Astrocyte (in vitro differentiated cells and primary cell): ENCODE measurements at regions not wholly inside any gene's neighbourhood (a gene's known extent, or its start where the extent isn't known, plus 50 kb on each side); places are given as distances from the start of the nearest gene placed in this dataset.

Experiments used
- DNase-seq: peaks from one replicate; pipeline ENCODE4 v3.0.0-alpha.2; 2010; ENCODE audit warnings: low read depth
- FAIRE-seq: peaks from 2 replicates; lab custom pipeline; 2011; peaks lifted over from hg19 to GRCh38; lab: Jason Lieb, UNC
- H2AFZ ChIP-seq: 2 replicates; pipeline ENCODE4 v1.6.0; 2012; ENCODE audit warnings: low read depth, low read length, inconsistent platforms
- H3K27ac ChIP-seq: 2 replicates; pipeline ENCODE4 v1.5.1; 2011; ENCODE audit warnings: low read depth, low read length, inconsistent platforms
- H3K27me3 ChIP-seq: 2 replicates; pipeline ENCODE4 v1.6.0; 2011; ENCODE audit warnings: low read length, inconsistent platforms; ENCODE audit not compliant: insufficient read depth
- H3K36me3 ChIP-seq: 2 replicates; pipeline ENCODE4 v1.5.1; 2011; ENCODE audit warnings: low read length, inconsistent platforms; ENCODE audit not compliant: insufficient read depth
- H3K4me1 ChIP-seq: 2 replicates; pipeline ENCODE4 v1.5.1; 2011; ENCODE audit warnings: low read length, inconsistent platforms; ENCODE audit not compliant: insufficient read depth
- H3K4me2 ChIP-seq: 2 replicates; pipeline ENCODE4 v1.6.0; 2012; ENCODE audit warnings: low read length, inconsistent platforms
- H3K4me3 ChIP-seq: 2 replicates; pipeline ENCODE4 v1.5.1; 2011; ENCODE audit warnings: low read depth, mild to moderate bottlenecking, low read length, inconsistent platforms; ENCODE audit not compliant: insufficient read depth
- H3K79me2 ChIP-seq: 2 replicates; pipeline ENCODE4 v1.6.0; 2012; ENCODE audit warnings: mild to moderate bottlenecking, low read length, inconsistent platforms; ENCODE audit not compliant: insufficient read depth
- H3K9ac ChIP-seq: 2 replicates; pipeline ENCODE4 v1.6.0; 2012; ENCODE audit warnings: mild to moderate bottlenecking, low read length, inconsistent platforms
- H3K9me3 ChIP-seq: 2 replicates; pipeline ENCODE4 v1.5.1; 2012; ENCODE audit warnings: low read depth, mild to moderate bottlenecking, low read length, inconsistent platforms; ENCODE audit not compliant: insufficient read depth
- H4K20me1 ChIP-seq: 2 replicates; pipeline ENCODE4 v1.6.0; 2012; ENCODE audit warnings: low read length, inconsistent platforms; ENCODE audit not compliant: insufficient read depth
- H3K27ac Mint-ChIP-seq: one replicate; pipeline ENCODE4 v1.8.0; 2021; ENCODE audit warnings: mild to moderate bottlenecking, mixed read lengths; ENCODE audit not compliant: unreplicated experiment
- H3K27me3 Mint-ChIP-seq: one replicate; pipeline ENCODE4 v1.8.0; 2021; ENCODE audit warnings: low read depth, mixed read lengths; ENCODE audit not compliant: unreplicated experiment
- H3K36me3 Mint-ChIP-seq: one replicate; pipeline ENCODE4 v1.8.0; 2021; ENCODE audit warnings: low read depth, mixed read lengths; ENCODE audit not compliant: unreplicated experiment
- H3K4me1 Mint-ChIP-seq: one replicate; pipeline ENCODE4 v1.8.0; 2021; ENCODE audit warnings: low read depth, mixed read lengths; ENCODE audit not compliant: unreplicated experiment
- H3K4me3 Mint-ChIP-seq: one replicate; pipeline ENCODE4 v1.8.0; 2021; ENCODE audit warnings: mild to moderate bottlenecking, moderate library complexity, mixed read lengths; ENCODE audit not compliant: unreplicated experiment
- H3K9me3 Mint-ChIP-seq: one replicate; pipeline ENCODE4 v1.8.0; 2021; ENCODE audit warnings: mild to moderate bottlenecking, mixed read lengths; ENCODE audit not compliant: unreplicated experiment
- CTCF ChIP-seq: IDR thresholded peaks from 2 replicates; pipeline ENCODE4 v1.5.1; 2011; ENCODE audit warnings: low read depth, mild to moderate bottlenecking, inconsistent platforms, low read length, moderate library complexity; ENCODE audit not compliant: insufficient read depth
- EZH2 ChIP-seq: IDR thresholded peaks from 2 replicates; pipeline ENCODE4 v1.6.1; 2012; ENCODE audit warnings: mild to moderate bottlenecking, low read length, inconsistent platforms; ENCODE audit not compliant: insufficient read depth

- H3K27ac Mint-ChIP-seq: no peak overlapping the region
- no peaks in the 10 kb centered on the region for H3K36me3 Mint-ChIP-seq
- Histone ChIP-seq H3K9ac (no peak overlapping the region), H3K36me3 (no peaks in the 10 kb centered on the region), H2AFZ (no peak overlapping the region), H3K27ac (no peak overlapping the region), H3K79me2 (no peaks in the 10 kb centered on the region), H3K4me2 (no peak overlapping the region), H4K20me1 (no peaks in the 10 kb centered on the region), H3K4me3 (no peak overlapping the region), H3K4me1 (peaks cover 12% of the 10 kb centered on the region), H3K9me3 (no peaks in the 10 kb centered on the region), H3K27me3 (no peaks in the 10 kb centered on the region)
- H3K4me1 Mint-ChIP-seq: no peaks in the 10 kb centered on the region
- DNase-seq (no peak), FAIRE-seq (no peak)
- H3K4me3 Mint-ChIP-seq: no peak overlapping the region
- H3K9me3 Mint-ChIP-seq: no peaks in the 10 kb centered on the region
- peaks cover 14% of the 10 kb centered on the region for H3K27me3 Mint-ChIP-seq
- TF ChIP-seq CTCF (no peak), EZH2 (no peak)
Measured at GRCh38 chr20:4074877-4075455, 59.6 kb upstream of the RNF24 start.

GRCh38 chr20:4073852-4074741 is 58.7 kb upstream of the RNF24 start:
- Histone ChIP-seq H3K4me2 (no peak overlapping the region), H2AFZ (no peak overlapping the region)

More at GRCh38 chr20:4073852-4074741, 58.7 kb upstream of the RNF24 start:
- TF ChIP-seq EZH2 (no peak), CTCF (no peak)
- Mint-ChIP-seq H3K36me3 (no peaks in the 10 kb centered on the region), H3K27ac (no peak overlapping the region), H3K9me3 (no peaks in the 10 kb centered on the region), H3K4me3 (no peak overlapping the region), H3K27me3 (peaks cover 14% of the 10 kb centered on the region), H3K4me1 (no peaks in the 10 kb centered on the region)
- Histone ChIP-seq H4K20me1 (no peaks in the 10 kb centered on the region), H3K9me3 (no peaks in the 10 kb centered on the region), H3K79me2 (no peaks in the 10 kb centered on the region), H3K27me3 (no peaks in the 10 kb centered on the region), H3K27ac (no peak overlapping the region), H3K36me3 (no peaks in the 10 kb centered on the region), H3K4me3 (no peak overlapping the region), H3K4me1 (peaks cover 17% of the 10 kb centered on the region), H3K9ac (no peak overlapping the region)
- DNase-seq: no peak
- no peak for FAIRE-seq
